Fibroblast of villous mesenchyme (primary cell): ENCODE measurements at regions not wholly inside any gene's neighbourhood (a gene's known extent, or its start where the extent isn't known, plus 50 kb on each side); places are given as distances from the start of the nearest gene placed in this dataset.

Source experiments
- DNase-seq: peaks from one replicate; pipeline ENCODE4 v3.0.0-alpha.2; 2010; ENCODE audit warnings: low read depth
- H3K4me3 ChIP-seq: 2 replicates; pipeline ENCODE4 v1.5.1; 2011; ENCODE audit warnings: low read depth, mild to moderate bottlenecking, low read length
- TF ChIP-seq, protein P1 (sequence below): IDR thresholded peaks from 2 replicates; pipeline ENCODE4 v1.5.1; 2012; ENCODE audit warnings: low read depth, mild to moderate bottlenecking, low read length; ENCODE audit not compliant: insufficient read depth

- no peak for DNase-seq
- no peak overlapping the region for H3K4me3 ChIP-seq
- TF ChIP-seq, protein P1, sequence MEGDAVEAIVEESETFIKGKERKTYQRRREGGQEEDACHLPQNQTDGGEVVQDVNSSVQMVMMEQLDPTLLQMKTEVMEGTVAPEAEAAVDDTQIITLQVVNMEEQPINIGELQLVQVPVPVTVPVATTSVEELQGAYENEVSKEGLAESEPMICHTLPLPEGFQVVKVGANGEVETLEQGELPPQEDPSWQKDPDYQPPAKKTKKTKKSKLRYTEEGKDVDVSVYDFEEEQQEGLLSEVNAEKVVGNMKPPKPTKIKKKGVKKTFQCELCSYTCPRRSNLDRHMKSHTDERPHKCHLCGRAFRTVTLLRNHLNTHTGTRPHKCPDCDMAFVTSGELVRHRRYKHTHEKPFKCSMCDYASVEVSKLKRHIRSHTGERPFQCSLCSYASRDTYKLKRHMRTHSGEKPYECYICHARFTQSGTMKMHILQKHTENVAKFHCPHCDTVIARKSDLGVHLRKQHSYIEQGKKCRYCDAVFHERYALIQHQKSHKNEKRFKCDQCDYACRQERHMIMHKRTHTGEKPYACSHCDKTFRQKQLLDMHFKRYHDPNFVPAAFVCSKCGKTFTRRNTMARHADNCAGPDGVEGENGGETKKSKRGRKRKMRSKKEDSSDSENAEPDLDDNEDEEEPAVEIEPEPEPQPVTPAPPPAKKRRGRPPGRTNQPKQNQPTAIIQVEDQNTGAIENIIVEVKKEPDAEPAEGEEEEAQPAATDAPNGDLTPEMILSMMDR: no peak
Measured at GRCh38 chr10:29791773-29792172, 157.0 kb upstream of the SVIL start.

GRCh38 chr10:29790207-29790606 lies 155.4 kb upstream of the SVIL start:
- no peak for DNase-seq
- TF ChIP-seq, protein P1: no peak

GRCh38 chr10:29788113-29788512 lies 153.3 kb upstream of the SVIL start:
- H3K4me3 ChIP-seq: no peak overlapping the region
- TF ChIP-seq, protein P1: no peak
- no peak for DNase-seq

More at GRCh38 chr10:29790207-29790606, 155.4 kb upstream of the SVIL start:
- H3K4me3 ChIP-seq: no peak overlapping the region

- no peak overlapping the region for H3K4me3 ChIP-seq
- DNase-seq: no peak
- TF ChIP-seq, protein P1: no peak
Measured at GRCh38 chr10:29785701-29786100, 150.9 kb upstream of the SVIL start.

DNA sequence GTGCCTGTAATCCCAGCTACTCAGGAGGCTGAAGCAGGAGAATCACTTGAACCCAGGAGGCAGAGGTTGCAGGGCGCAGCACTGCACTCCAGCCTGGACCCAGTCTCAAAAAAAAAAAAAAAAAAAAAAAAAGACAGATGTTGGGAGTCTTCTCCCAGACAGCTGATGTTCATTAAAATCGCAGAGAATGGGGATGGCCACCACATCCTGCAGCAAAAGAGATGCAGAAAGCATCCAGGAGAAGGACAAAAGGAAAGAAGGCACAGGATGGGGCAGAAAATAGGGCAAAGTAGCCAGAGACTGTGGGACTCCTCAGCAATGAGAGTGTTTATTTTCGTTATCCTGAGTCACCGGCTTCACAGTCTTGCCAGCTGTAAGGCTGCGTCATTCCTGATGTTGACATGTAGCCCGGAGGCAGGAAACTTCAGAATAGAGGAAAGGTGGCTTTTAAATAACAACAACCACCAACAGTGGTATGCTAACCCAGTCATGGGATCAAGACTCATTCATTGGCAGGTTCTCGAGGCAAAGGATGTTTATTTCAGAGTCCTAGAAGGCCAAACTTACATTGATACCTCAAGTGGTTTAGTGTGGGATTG lies 149.5 kb upstream of the SVIL start:
- no peak overlapping the region for H3K4me3 ChIP-seq
- TF ChIP-seq, protein P1: no peak
- DNase-seq: peak; percentile 99

- no peak overlapping the region for H3K4me3 ChIP-seq
- TF ChIP-seq, protein P1: no peak
- no peak for DNase-seq
Measured at GRCh38 chr10:29783201-29783947, 148.6 kb upstream of the SVIL start.
